Activated naive CD8-positive, alpha-beta T cell (primary cell): ENCODE measurements at regions not wholly inside any gene's neighbourhood (a gene's known extent, or its start where the extent isn't known, plus 50 kb on each side); places are given as distances from the start of the nearest gene placed in this dataset.
"Not testable (repeated sequence)": the region's sequence is repeated elsewhere in the genome, so short reads cannot be mapped to it uniquely, and the experiment has no call there.

Source experiments
- H3K27ac Mint-ChIP-seq: one replicate; pipeline ENCODE4 v1.8.0; 2021; ENCODE audit warnings: mixed read lengths
- H3K27me3 Mint-ChIP-seq: one replicate; pipeline ENCODE4 v1.8.0; 2021; ENCODE audit warnings: mixed read lengths
- H3K36me3 Mint-ChIP-seq: one replicate; pipeline ENCODE4 v1.8.0; 2021; ENCODE audit warnings: mixed read lengths
- H3K4me1 Mint-ChIP-seq: one replicate; pipeline ENCODE4 v1.8.0; 2021; ENCODE audit warnings: low read depth, mixed read lengths
- H3K4me3 Mint-ChIP-seq: one replicate; pipeline ENCODE4 v1.8.0; 2021; ENCODE audit warnings: mild to moderate bottlenecking, mixed read lengths
- H3K9me3 Mint-ChIP-seq: one replicate; pipeline ENCODE4 v1.8.0; 2021; ENCODE audit warnings: low read depth, mixed read lengths

DNA sequence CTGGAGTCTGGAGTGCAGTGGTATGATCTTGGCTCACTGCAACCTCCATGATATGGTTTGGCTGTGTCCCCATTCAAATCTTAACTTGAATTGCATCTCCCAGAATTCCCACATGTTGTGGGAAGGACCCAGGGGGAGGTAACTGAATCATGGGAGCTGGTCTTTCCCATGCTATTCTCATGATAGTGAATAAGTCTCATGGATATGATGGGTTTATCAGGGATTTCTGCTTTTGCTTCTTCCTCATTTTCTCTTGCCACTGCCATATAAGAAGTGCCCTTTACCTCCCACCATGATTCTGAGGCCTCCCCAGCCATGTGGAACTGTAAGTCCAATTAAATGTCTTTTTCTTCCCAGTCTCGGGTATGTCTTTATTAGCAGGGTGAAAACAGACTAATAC, 72.4 kb upstream of the JUN start:
- not testable (repeated sequence) for H3K27ac Mint-ChIP-seq, H3K27me3 Mint-ChIP-seq, H3K36me3 Mint-ChIP-seq, H3K4me3 Mint-ChIP-seq, H3K9me3 Mint-ChIP-seq
- H3K4me1 Mint-ChIP-seq, result peaks cover 48% of the 10 kb centered on the region

- Mint-ChIP-seq H3K4me3 (no peak overlapping the region), H3K27ac (peak overlapping the region; percentile 87), H3K27me3 (no peaks in the 10 kb centered on the region), H3K36me3 (no peaks in the 10 kb centered on the region), H3K9me3 (no peaks in the 10 kb centered on the region), H3K4me1 (peaks cover 48% of the 10 kb centered on the region)
These were observed 74.1 kb upstream of the JUN start for GRCh38 chr1:58857680-58858673.

DNA sequence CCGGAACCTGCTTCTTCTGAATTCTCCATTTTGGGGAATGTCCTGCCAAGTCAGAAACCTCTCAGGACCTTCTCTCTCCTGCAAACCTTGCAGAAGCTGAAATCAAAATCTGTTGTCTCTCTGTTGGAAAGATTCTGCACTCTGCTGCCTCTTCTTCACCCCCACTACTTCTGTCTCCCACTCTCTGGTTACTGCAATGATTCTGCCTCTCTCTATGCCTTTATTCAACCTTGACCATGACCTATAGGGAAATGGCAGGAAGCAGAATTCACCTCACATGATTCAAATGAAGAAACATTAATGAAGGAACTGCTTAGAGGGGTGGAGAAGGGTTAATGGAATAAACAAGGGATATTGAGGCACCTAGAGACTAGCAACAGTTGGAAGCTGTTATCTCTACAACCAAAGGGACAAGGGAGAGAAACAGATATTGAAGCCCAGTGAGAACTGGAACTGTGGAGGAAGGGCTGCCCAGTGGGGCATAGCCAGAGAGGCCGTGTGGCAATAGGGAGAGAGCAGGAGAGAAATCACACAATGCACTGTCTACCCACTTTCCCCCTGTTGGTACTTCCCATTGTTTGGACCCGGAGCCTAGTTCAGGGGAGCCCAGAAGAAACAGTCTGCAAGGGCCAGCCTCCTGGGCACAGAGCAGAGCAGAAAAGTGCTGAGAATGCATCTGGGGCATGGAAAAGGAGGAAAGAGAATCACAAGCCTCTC, 76.1 kb upstream of the JUN start:
- Mint-ChIP-seq H3K4me1 (peaks cover 43% of the 10 kb centered on the region), H3K27ac (peak overlapping the region; percentile 7), H3K36me3 (no peaks in the 10 kb centered on the region), H3K9me3 (no peaks in the 10 kb centered on the region), H3K4me3 (no peak overlapping the region), H3K27me3 (no peaks in the 10 kb centered on the region)

GRCh38 chr1:58861076-58861475, 77.2 kb upstream of the JUN start:
- no peak overlapping the region for H3K27ac Mint-ChIP-seq
- no peaks in the 10 kb centered on the region for H3K36me3 Mint-ChIP-seq
- H3K27me3 Mint-ChIP-seq, result no peaks in the 10 kb centered on the region
- no peaks in the 10 kb centered on the region for H3K9me3 Mint-ChIP-seq
- no peak overlapping the region for H3K4me3 Mint-ChIP-seq
- peaks cover 39% of the 10 kb centered on the region for H3K4me1 Mint-ChIP-seq

DNA sequence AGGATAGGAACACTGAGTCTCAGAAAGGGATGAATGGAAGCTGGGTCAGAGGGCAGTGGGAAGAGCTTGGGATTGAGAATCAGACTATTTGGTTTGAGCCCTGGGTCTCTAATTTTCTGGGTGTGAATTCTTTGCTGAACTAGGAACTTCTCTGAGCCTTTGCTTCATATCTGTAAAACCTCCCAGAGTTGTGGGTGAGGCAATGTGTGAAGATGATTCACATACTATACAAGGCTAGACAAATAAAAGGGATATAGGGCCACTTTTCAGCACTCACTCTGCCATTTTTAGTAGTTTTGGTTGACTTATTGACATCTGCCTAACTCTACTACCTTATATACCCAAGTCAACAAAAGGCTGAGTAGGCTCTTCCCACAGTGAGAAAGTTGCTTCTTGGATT, 77.7 kb upstream of the JUN start:
- Mint-ChIP-seq H3K4me3 (no peak overlapping the region), H3K36me3 (no peaks in the 10 kb centered on the region), H3K27me3 (no peaks in the 10 kb centered on the region), H3K27ac (no peak overlapping the region), H3K9me3 (no peaks in the 10 kb centered on the region), H3K4me1 (peaks cover 39% of the 10 kb centered on the region)

DNA sequence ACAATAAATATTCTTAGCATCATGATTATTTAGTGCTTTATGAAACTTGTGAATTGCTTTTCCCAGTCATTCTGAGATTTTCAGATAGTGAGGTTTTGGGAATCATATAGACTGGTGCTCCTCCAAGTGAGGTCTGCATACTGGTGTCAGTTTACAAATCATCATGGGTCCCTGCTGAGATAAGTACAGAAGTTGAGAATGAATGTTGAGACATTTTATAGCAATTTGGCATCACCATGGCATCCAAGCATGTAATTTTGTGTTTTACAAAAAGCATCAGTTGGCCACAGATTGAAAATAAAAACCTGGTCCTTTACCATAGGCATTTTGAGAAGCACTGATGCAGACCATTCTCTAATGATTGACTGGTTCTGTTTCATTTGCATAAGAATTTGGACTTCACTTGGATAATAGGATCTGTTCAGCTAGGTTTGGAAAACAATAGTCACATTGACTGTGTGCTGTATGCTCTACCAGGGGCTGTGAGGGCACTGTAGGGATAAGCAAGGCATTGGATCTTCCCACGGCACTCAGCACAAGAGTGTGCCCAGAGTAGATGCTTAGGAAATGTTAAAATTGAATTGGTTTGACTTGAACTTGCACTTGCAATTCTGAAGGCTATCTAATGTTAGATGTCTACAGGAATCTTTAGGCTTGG, 79.0 kb upstream of the JUN start:
- no peaks in the 10 kb centered on the region for H3K9me3 Mint-ChIP-seq
- no peak overlapping the region for H3K4me3 Mint-ChIP-seq
- H3K27ac Mint-ChIP-seq, result no peak overlapping the region
- H3K27me3 Mint-ChIP-seq, result no peaks in the 10 kb centered on the region
- peaks cover 27% of the 10 kb centered on the region for H3K4me1 Mint-ChIP-seq
- no peaks in the 10 kb centered on the region for H3K36me3 Mint-ChIP-seq

GRCh38 chr1:58864654-58865053, 80.8 kb upstream of the JUN start:
- Mint-ChIP-seq H3K27ac (no peak overlapping the region), H3K27me3 (no peaks in the 10 kb centered on the region), H3K4me3 (no peak overlapping the region), H3K9me3 (no peaks in the 10 kb centered on the region), H3K4me1 (peaks cover 10% of the 10 kb centered on the region), H3K36me3 (no peaks in the 10 kb centered on the region)

- H3K9me3 Mint-ChIP-seq, result no peaks in the 10 kb centered on the region
- no peak overlapping the region for H3K27ac Mint-ChIP-seq
- no peaks in the 10 kb centered on the region for H3K36me3 Mint-ChIP-seq
- no peaks in the 10 kb centered on the region for H3K4me1 Mint-ChIP-seq
- no peaks in the 10 kb centered on the region for H3K27me3 Mint-ChIP-seq
- H3K4me3 Mint-ChIP-seq, result no peak overlapping the region
These were observed 82.7 kb upstream of the JUN start for GRCh38 chr1:58866578-58866977.

DNA sequence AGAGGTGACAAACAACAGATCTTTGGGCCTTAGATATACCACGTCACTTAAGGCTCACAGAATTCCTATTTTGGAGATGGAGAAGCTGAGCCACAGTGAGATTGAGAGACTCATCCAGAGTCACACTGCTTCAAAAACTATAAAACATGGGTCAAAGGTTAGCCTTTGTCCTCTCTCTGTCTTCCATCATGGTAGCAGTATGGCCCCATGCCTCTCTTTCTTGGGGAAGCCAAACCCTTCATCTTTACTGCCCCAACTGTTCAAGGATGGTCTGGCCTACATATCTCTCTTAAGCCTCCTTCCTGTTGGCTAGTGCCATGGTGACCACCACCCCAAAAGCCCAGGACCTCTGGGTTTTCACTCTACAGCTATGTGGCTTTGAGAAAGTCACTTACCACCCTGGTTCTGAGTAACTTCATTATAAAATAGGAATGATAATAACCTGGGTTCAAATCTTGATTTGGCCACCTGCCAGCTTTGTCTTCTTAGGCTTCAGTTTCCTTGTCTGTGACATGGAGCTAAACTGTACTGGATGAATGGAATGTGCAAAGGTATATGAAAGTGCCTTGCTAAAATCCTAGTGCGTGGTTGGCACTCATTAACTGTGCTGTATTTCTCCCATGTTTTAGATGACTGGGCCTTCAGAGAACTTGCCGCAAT, 85.9 kb upstream of the JUN start:
- H3K27me3 Mint-ChIP-seq, result no peaks in the 10 kb centered on the region
- H3K36me3 Mint-ChIP-seq, result no peaks in the 10 kb centered on the region
- H3K4me3 Mint-ChIP-seq, result no peak overlapping the region
- no peaks in the 10 kb centered on the region for H3K4me1 Mint-ChIP-seq
- H3K9me3 Mint-ChIP-seq, result no peaks in the 10 kb centered on the region
- H3K27ac Mint-ChIP-seq, result no peak overlapping the region

DNA sequence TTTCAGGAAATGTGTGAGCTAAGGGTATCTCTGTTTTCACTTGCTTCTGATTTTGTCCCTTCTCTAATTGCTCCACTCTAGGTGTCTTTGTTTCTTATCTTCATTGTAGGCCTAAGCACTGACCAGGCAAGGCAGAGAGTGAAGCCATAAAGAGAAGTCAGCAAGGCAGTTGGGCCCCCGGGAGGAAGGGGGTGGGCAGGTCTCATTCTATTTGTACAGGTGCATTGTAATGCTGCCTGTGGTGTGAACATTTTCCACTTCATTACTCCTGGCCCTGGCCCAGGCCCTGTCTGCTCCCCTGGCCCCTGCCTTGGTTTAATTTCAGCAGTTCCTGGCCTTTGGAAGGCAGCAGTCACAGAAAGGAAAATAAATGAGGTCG, 86.4 kb upstream of the JUN start:
- H3K27ac Mint-ChIP-seq, result no peak overlapping the region
- no peaks in the 10 kb centered on the region for H3K4me1 Mint-ChIP-seq
- no peaks in the 10 kb centered on the region for H3K27me3 Mint-ChIP-seq
- no peak overlapping the region for H3K4me3 Mint-ChIP-seq
- H3K36me3 Mint-ChIP-seq, result no peaks in the 10 kb centered on the region
- no peaks in the 10 kb centered on the region for H3K9me3 Mint-ChIP-seq

DNA sequence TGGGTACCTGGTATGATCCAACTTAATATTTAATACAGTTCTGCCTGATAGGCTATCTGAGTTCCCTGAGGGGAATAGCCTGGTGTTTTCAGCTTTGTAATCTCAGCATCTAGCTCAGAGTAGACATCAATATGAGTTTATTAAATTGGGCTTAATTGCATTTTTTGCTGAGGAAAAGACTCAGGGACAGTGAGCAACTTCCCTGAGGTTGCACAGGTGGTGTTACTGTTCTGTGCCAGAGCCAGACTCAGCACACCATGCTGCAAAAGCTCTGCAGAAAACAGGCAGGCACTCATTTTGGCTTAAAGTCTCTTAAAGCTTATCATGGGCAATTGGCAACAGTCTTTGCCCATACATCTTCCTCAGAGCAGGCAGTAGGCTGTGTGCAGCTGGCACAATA, 90.5 kb upstream of the JUN start:
- Mint-ChIP-seq H3K27me3 (no peaks in the 10 kb centered on the region), H3K4me3 (no peak overlapping the region), H3K4me1 (no peaks in the 10 kb centered on the region), H3K9me3 (no peaks in the 10 kb centered on the region), H3K27ac (no peak overlapping the region), H3K36me3 (peaks cover 3% of the 10 kb centered on the region)

- H3K4me1 Mint-ChIP-seq, result no peaks in the 10 kb centered on the region
- H3K27ac Mint-ChIP-seq, result no peak overlapping the region
- H3K4me3 Mint-ChIP-seq, result no peak overlapping the region
- H3K27me3 Mint-ChIP-seq, result no peaks in the 10 kb centered on the region
- H3K36me3 Mint-ChIP-seq, result peaks cover 3% of the 10 kb centered on the region
- no peaks in the 10 kb centered on the region for H3K9me3 Mint-ChIP-seq
These were observed 91.2 kb upstream of the JUN start for GRCh38 chr1:58874757-58875755.

DNA sequence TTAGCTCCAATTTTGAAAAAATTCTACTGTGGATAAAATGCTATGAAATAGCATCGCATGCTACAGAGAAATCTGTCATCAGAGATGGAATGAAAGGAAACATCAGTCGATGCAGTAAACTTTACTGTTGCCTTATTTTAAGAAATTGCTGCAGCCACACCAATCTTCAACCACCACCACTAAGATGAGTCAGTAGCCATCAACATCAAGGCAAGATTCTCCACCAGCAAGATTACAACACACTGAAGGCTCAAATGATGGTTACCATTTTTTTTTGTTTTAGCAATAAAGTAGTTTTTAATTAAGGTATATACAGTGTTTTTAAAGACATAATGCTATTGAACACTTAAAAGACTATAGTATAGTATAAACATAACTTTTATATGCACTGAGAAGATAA, 95.6 kb upstream of the JUN start:
- peaks cover 6% of the 10 kb centered on the region for H3K36me3 Mint-ChIP-seq
- no peak overlapping the region for H3K27ac Mint-ChIP-seq
- no peak overlapping the region for H3K4me3 Mint-ChIP-seq
- H3K4me1 Mint-ChIP-seq, result peaks cover 3% of the 10 kb centered on the region
- no peaks in the 10 kb centered on the region for H3K27me3 Mint-ChIP-seq
- H3K9me3 Mint-ChIP-seq, result no peaks in the 10 kb centered on the region

DNA sequence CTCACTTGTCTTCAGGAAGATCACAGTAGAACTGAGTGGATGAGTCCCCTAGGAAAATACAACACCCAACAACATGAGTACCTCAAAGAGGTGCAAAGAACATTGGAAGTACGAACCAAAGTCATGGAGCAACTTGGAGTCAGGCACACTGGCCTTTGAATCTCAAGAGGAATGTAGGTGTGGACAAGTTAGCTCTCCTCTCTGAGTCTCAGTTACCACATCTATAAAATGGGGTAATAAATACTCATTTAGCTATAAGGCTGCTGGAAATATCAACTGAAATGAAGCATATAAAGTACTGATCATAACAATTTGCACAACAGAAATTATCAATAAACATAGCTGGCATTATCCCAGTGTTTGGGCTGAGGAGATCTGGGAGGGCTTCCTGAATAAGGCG, 96.7 kb upstream of the JUN start:
- Mint-ChIP-seq H3K9me3 (no peaks in the 10 kb centered on the region), H3K4me3 (no peak overlapping the region), H3K4me1 (peaks cover 12% of the 10 kb centered on the region), H3K27ac (no peak overlapping the region), H3K27me3 (no peaks in the 10 kb centered on the region), H3K36me3 (peaks cover 6% of the 10 kb centered on the region)
